SHP77 (cell line): ENCODE measurements at regions not wholly inside any gene's neighbourhood (a gene's known extent, or its start where the extent isn't known, plus 50 kb on each side); places are given as distances from the start of the nearest gene placed in this dataset.
"Not testable (repeated sequence)": the region's sequence is repeated elsewhere in the genome, so short reads cannot be mapped to it uniquely, and the experiment has no call there.

Experiments used
- DNase-seq, 2 experiments: peaks; one replicate each; lab custom pipeline; 2025; lab: John Stamatoyannopoulos, UW

DNA sequence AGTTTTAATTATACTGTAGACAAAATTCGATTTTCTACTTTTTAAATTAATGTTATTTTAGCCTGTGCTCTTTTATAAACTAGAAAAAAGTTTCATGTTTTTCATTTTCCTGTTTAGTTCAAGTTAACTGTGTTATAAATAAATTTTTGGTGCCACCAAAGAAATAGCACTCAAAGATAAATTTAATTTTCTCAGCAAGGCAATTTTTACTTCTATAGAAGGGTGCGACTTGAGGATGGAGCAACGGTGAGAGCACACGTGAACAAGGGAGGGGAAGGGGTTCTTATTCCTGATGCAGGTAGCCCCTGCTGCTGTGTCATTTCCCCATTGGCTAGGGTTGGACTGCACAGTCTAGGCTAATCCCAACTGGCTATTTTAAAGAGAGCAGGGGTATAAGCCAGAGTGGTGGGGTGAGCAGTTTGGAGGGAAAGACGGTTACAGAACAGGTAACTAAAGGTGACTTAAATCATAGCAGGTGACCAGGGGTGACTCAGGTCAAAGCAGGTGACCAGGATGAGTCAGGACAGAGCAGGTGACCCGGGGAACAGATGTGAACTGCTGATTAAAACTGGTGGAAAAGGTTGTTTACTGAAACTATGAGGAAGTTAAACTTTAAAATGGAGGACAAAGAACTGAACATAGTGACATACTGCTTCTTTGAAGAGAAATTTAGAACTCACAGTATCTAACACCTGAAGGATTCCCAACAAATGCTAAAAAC, 104.6 kb upstream of the GPBP1 start:
- no peak for DNase-seq

DNA sequence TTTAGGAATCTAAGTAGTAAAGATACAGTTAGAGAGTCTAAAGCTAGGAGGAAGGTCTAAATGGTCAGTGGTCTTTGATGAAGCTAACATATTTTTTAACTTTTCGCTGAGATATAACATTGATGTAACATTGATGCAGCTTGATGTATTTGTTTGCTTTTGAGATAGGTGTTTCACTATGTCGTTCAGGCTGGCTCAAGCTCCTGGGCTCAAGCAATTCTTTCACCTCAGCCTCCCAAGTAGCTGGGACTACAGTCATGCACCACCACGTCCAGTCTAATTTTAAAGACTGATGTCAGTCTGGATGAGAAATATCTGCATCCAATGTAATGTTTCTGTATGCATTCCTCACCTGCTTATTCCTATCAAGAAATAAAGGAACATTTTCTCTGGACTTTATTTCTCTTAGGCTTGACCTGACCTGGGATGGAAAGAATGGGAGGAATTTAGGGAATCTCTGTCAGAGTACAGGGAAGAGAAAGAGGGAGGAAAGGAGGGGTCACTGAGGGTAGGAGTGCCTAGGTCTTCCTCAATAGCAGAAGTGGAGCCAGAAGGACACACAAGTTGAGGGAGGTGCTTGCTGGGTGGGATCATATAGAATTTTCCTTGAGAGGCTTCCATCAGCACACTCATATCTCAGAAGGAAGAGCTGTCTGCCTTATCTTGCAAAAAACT, 101.5 kb upstream of the GPBP1 start:
- no peak for DNase-seq

DNA sequence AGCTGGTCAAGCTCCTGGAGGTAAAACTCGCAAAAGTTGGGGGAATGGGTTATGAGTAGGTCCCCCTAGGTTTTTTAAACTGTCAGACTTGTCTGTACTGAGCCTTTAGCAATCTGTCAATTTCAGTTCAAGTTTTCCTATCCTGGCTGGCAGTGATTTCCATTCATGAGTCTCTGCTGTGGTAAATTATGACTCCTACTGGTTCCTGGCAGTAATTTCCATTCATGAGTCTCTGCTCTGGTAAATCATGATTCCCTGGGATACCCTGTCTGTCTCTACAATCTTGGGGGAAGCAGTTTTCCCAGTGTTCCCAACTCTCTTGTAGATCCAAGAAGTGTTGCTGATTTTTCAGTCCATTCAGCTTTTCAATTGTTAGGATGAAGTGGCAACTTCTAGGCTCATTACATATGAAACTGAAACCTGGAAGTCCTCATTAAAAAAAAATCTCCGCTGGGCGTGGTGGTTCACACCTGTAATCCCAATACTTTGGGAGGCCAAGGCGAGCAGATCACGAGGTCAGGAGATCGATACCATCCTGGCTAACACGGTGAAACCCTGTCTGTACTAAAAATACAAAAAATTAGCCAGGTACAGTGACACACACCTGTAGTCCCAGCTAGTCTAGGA, 91.3 kb upstream of the GPBP1 start:
- no peak for DNase-seq

DNA sequence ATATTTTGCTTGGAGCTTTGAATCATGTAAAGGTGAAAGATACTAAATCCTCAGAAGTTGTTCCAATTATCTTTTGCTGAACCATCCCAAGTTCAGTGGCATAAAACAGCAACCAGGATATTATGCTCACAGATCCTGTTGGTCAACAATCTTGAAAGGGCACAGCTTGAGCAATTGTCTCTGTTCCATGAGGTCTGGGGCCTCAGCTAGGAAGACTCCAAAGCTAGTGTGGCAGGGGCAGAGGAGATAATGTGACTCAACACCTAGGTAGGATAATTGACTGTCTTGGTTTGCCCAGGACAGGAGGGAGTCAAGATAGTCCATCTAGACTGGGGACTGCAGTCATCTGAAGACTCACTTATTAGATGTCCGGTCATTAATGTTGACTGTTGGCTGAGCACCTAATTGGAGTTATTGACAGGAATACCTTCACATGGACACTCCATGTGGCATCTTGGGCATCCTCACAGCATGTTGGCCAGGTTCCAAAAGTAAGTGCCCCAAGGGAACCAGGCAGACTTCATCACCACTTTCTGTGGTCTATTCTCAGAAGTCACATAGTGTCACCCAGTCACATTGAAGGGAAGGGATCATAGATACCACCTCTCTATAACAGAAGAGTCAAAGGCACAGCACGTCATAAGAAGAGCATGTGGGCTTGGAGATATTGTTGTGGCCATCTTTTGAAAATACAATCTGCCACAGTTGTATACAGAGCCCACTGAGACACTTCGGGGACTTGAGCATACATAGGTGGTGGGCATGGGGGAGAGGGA, 88.4 kb upstream of the GPBP1 start:
- DNase-seq = no peak

DNA sequence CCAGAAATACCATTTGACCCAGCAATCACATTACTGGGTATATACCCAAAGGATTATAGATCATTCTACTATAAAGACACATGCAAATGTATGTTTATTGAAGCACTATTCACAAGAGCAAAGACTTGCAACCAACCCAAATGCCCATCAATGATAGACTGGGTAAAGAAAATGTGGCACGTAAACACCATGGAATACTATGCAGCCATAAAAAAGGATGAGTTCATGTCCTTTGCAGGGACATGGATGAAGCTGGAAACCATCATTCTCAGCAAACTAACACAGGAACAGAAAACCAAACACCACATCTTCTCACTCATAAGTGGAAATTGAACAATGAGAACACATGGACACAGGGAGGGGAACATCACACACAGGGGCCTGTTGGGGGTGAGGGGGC, 85.9 kb upstream of the GPBP1 start:
- DNase-seq = not testable (repeated sequence)

DNA sequence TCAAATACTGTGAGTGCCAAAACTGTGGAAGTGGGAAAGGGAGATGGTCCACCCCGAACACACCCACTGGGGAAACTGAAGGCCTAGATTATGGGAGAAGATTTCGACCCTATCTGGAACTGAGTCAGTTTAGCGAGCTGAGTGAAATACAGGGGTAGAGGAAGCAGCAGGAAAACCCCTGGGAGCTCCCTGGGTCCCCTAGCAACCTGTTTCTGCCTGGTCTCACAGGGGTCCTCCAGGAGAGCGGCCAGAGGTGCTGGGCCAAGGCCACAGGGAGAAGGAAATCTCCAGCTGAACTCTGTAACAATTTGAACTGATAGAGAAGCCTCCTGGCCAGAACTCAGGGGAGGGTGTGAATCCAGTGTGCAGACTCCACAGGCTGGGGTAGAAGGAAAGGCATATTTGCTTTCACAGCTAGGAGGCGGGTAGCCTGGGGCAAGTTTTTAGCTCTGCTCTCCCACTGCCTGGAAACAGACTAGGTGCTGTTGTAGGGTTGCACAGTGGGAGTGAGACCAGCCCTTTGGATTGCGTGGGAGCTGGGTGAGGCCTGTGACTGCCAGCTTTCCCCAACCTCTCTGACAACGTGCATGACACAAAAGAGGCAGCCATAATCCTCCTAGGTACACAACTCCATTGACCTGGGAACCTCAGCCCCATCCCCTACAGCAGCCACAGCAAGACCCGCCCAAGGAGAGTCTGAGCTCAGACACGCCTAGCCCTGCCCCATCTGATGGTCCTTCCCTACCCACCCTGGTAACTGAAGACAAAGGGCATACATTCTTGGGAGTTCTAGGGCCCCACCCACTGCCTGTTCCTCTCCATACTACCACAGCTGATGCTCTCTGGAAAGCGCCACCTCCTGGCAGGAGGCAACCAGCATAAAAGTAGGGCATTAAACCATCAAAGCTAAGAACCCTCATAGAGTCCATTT, 78.8 kb upstream of the GPBP1 start:
- DNase-seq = no peak

DNA sequence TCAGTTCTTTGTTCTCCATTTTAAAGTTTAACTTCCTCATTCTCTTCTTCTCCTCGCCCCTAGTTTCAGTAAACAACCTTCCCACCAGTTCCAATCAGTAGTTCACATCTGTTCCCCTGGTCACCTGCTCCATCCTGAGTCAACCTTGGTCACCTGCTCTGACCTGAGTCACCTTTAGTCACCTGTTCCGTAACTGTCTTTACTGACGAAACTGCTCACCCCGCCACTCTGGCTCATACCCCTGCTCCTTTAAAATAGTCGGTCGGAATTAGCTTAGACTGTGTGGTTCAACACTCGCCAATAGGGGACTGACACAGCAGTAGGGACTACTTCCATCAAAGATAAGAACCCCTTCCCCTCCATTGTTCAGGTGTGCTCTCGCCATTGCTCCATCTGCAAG, 76.3 kb upstream of the GPBP1 start:
- DNase-seq = no peak

DNA sequence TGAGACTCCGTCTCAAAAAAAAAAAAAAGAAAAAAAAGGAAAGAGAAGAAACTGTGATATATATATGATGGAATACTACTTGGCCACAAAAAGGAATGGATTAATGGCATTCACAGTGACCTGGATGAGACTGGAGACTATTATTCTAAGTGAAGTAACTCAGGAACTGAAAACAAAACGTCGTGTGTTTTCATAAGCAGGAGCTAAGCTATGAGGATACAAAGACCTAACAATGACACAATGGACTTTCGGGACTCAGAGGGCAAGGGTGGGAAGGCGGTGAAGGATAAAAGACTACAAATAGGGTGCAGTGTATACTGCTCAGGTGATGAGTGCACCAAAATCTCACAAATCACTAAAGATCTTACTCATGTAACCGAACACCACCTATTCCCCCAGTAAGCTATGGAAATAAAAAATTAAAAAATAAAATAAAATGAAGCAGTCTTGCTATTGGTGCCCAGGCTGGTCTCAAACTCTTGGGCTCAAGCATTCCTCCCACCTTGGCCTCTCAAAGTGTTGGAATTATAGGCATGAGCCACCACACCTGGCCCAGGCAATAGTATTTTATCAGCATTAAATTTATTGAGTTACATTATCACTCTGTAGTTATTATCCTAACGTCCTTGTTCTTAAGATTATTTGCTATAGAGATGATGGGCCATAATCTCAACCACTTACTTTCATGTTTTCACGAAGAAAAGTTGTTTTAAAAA, 71.5 kb upstream of the GPBP1 start:
- no peak for DNase-seq

DNA sequence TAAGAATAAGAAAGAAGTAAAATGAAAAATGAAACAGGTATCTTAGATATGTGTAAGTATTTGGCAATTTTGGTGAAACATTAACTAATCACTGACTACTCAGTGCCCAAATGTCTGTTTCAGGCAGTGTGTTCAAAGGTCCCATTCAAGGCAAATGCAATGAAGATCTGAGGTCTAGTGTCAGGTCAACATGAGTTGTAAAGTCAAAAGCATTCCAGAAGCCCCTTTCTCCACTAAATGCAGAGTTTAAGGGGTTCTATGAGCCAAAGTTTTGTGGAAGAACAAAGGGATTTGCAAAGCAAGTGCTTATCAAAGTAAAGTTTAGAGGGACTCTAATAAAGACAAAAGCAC, 71.0 kb upstream of the GPBP1 start:
- DNase-seq = no peak

DNA sequence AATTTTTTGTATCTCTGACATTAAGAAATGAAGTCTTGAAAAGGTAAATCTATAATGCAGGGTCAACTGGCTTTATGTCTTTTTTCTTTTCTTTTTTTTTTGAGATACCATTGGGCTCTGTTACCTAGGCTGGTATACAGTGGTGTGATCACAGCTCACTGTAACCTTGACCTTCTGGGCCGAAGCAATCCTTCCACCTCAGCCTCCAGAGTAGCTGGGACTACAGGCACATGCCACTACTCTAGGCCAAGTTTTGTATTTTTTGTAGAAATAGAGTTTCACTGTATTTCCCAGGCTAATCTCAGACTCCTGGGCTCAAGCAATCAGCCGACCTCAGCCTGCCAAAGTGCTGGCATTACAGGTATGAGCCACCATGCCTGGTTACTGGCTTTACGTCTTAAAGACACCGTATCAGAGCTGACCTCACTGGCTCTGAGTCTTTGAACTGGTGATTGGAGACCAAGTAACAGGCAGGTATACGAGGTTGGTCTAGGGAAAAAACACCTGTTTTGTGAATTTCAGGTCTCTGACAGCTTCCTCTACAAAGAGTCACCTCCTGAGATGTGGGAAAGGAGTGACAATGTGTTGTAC, 70.4 kb upstream of the GPBP1 start:
- no peak for DNase-seq

DNA sequence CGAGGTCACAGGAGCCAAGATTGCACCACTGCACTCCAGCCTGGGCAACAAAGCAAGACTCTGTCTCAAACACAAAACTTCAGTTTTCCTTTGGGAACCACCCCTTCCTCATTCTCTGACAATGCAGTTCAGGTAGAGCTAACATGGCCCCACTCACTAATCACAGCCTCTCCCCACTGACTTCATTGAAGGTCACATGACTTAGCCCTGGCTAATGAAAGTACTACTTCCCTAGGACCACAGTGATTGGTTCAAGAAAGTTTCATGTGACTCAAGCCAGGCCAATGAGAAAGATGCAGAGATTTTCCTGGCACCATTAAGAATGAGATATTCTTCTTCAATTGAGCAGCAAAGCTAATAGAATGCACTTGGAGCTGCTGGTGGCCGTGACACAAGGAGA, 67.2 kb upstream of the GPBP1 start:
- no peak for DNase-seq

DNA sequence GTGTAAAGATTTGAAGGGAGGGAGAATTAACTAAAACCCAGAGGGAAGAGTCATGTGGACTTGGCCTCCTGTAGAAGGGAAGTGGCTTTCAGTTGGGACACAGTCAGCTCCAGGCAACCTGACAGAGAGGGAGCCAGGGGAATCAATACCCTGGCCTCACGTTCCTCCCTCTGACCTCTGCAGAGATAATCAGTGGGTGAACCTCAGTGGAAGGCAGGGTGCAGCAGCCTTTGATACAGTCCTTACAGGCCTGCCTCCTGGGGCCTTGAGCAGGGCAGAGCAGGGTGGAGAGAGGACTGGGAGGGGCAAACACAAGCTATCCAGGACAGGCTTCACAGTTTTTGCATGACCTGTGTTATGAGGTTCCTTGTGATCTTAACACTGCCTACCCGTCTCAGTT, 61.9 kb upstream of the GPBP1 start:
- no peak for DNase-seq

DNA sequence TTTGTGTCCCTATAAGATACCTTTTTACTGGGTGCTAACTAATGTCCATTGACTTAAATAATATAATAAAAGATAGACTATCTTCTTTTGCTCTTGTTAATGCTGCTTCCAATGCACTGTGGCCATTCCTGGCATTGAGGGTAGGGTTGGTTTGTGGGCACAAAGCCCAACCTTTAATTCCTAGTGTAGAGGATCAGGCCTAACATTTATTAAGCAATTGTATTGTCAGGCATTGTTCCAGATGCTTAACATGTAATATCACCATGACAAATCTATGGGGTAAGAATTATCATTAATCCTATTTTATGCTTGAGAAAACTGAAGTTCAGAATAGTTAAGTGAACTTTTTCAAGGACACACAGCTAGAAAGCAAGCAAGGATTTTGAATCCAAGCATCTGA, 60.4 kb upstream of the GPBP1 start:
- DNase-seq = no peak

DNA sequence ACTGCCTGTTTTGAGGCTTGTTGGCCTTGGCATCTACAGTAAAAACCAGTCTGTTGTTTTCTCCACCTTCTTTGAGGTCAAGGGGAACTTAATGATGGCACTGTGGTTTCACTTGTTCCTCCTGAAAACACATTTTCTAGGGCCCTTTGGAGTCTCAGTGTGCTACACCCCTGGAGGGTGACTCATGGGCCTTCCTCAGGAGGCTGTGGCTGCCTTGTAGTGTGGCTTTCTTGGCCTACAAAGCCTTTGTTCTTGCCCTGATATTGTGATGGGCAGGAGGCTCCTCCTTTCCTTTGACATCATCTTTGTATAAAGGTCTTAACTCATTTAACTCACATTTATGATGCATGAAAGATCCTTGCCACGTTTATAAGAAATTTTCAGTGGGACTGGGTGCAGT, 56.3 kb upstream of the GPBP1 start:
- no peak for DNase-seq

DNA sequence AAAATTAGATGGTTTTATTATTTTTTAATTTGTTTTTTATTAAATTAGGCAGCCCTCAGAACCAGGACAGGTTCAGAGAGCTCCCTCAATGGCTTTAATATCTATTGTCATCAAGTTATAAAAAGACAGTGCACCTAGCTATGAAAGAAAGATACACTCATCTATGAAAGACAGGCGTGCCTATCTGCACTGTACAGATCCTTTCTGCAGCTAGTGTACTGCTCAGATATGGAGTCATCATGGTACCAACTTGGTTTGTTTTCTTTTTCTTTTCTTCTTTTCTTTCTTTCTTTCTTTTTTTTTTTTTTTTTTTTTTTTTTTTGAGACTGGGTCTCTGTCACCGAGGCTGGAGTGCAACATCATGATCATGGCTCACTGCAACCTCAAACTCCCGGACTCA, 54.8 kb upstream of the GPBP1 start:
- DNase-seq = no peak

DNA sequence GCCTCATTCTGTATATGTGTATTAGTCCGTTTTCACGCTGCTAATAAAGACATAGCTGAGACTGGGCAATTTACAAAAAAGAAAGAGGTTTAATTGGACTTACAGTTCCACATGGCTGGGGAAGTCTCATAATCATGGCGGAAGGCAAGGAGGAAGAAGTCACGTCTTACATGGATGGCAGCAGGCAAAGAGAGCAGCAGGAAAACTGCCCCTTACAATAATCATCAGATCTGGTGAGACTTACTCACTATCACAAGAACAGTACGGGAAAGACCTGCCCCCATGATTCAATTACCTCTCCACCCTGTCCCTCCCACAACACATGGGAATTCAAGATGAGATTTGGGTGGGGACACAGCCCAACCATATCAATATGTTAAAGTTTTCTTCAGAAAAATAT, 49.8 kb upstream of the GPBP1 start:
- DNase-seq = no peak
